A673 (cell line): ENCODE measurements at regions not wholly inside any gene's neighbourhood (a gene's known extent, or its start where the extent isn't known, plus 50 kb on each side); places are given as distances from the start of the nearest gene placed in this dataset.

Experiments used
- BruUV-seq: library from RNA; stranded (reverse); fragments of 400-500 nt; replicated peaks from 2 replicates; lab custom pipeline; 2021; lab: Mats Ljungman, UMichigan
- CTCF ChIA-PET: fragments of 300-600 bp; sonication (Branson Sonifier 250); formaldehyde crosslinking; loops from one replicate; lab custom pipeline; 2022; ENCODE audit warnings: antibody characterized with exemption; lab: Charles Lee
- POLR2A ChIA-PET: fragments of 300-600 bp; sonication (Branson Sonifier 250); formaldehyde crosslinking; loops from one replicate; lab custom pipeline; 2022; ENCODE audit warnings: antibody characterized with exemption; ENCODE audit not compliant: low non-redundant PET; lab: Charles Lee
- DNase-seq: peaks from one replicate; pipeline ENCODE4 v3.0.0-alpha.2; 2015; ENCODE audit warnings: low spot score
- H3K27ac ChIP-seq: fragments of 200-600 bp; sonication (generic); 2 replicates; pipeline ENCODE4 v1.5.1; 2016; ENCODE audit warnings: mixed run types, low read depth, mild to moderate bottlenecking, mixed read lengths, antibody characterized with exemption, low read length; ENCODE audit not compliant: poor library complexity, severe bottlenecking
- H3K27me3 ChIP-seq: fragments of 200-600 bp; sonication (generic); replicated peaks from 2 replicates; pipeline ENCODE4 v1.6.1; 2017; ENCODE audit warnings: mixed run types, low read depth, mild to moderate bottlenecking, mixed read lengths, antibody characterized with exemption, low read length; ENCODE audit not compliant: insufficient read depth, poor library complexity
- H3K36me3 ChIP-seq: fragments of 200-600 bp; sonication (generic); 2 replicates; pipeline ENCODE4 v1.6.1; 2016; ENCODE audit warnings: mixed run types, mild to moderate bottlenecking, mixed read lengths, antibody characterized with exemption, low read length; ENCODE audit not compliant: insufficient read depth, poor library complexity, severe bottlenecking
- H3K4me1 ChIP-seq: fragments of 200-600 bp; sonication (generic); 2 replicates; pipeline ENCODE4 v1.6.1; 2017; ENCODE audit warnings: mixed run types, mild to moderate bottlenecking, mixed read lengths, antibody characterized with exemption, low read length; ENCODE audit not compliant: insufficient read depth, poor library complexity, severe bottlenecking
- H3K4me3 ChIP-seq: fragments of 200-600 bp; sonication (generic); 2 replicates; pipeline ENCODE4 v1.5.1; 2016; ENCODE audit warnings: low read depth, mixed run types, mild to moderate bottlenecking, mixed read lengths, low read length; ENCODE audit not compliant: poor library complexity, severe bottlenecking
- H3K9me3 ChIP-seq: fragments of 200-600 bp; sonication (generic); 2 replicates; pipeline ENCODE4 v1.6.1; 2016; ENCODE audit warnings: mixed run types, low read depth, mild to moderate bottlenecking, mixed read lengths, antibody characterized with exemption, low read length; ENCODE audit not compliant: poor library complexity, severe bottlenecking
- CTCF ChIP-seq: fragments of 300-800, 200-600 bp; sonication (generic); conservative IDR thresholded peaks from 2 replicates; pipeline ENCODE4 v1.5.1; 2017; ENCODE audit warnings: low read depth, mild to moderate bottlenecking, antibody characterized with exemption, low read length, moderate library complexity, mixed read lengths
- EZH2 ChIP-seq: fragments of 200-600 bp; sonication (generic); IDR thresholded peaks from 2 replicates; pipeline ENCODE4 v1.6.1; 2017; ENCODE audit warnings: borderline replicate concordance, low read depth, mild to moderate bottlenecking, mixed read lengths, antibody characterized with exemption, low read length; ENCODE audit not compliant: poor library complexity, severe bottlenecking
- intact Hi-C: fragments of 100-400 bp; cut with micrococcal nuclease; formaldehyde crosslinking; loops from one replicate; pipeline ENCODE4 v1.10.0; 2022; ENCODE audit not compliant: unreplicated experiment

- Histone ChIP-seq H3K36me3 (no peaks in the 10 kb centered on the region), H3K27me3 (no peaks in the 10 kb centered on the region), H3K4me3 (no peak overlapping the region), H3K4me1 (no peaks in the 10 kb centered on the region), H3K27ac (no peak overlapping the region), H3K9me3 (no peaks in the 10 kb centered on the region)
- no TSS peak for BruUV-seq
- no peak for DNase-seq
- ChIA-PET POLR2A (no interaction called here), CTCF (no interaction called here)
- intact Hi-C loops, result no loop called here
- no peak for TF ChIP-seq EZH2
- no peak for TF ChIP-seq CTCF
These were observed 84.6 kb upstream of the SGK1 start for GRCh38 chr6:134402372-134402984.

DNA sequence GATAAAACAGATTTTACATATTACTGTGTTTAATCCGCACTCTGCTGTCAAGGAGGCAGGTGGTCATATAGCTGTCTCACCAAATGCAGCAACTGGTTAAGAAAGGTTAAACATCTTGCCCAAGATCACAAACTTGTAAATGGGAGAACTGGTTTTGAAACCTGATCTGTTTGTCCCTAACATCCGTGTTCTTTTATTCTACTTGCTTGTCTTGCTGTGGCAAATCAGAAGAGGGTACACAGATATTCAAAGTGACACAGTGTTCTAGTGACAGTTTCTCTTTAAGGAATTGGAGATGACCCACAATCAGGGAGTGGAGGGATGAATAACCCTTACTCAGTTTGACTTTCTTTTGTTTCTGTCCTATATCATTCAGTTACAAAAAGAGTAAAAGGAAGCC lies 83.0 kb upstream of the SGK1 start:
- H3K27ac ChIP-seq, result no peak overlapping the region
- no peaks in the 10 kb centered on the region for H3K36me3 ChIP-seq
- intact Hi-C loops, result no loop called here
- BruUV-seq, result no TSS peak
- no peak for TF ChIP-seq CTCF
- TF ChIP-seq EZH2, result no peak
- ChIA-PET POLR2A (no interaction called here), CTCF (no interaction called here)
- DNase-seq, result no peak
- H3K4me3 ChIP-seq, result no peak overlapping the region
- no peaks in the 10 kb centered on the region for H3K4me1 ChIP-seq
- H3K9me3 ChIP-seq, result no peaks in the 10 kb centered on the region
- H3K27me3 ChIP-seq, result no peaks in the 10 kb centered on the region

- Histone ChIP-seq H3K4me1 (no peaks in the 10 kb centered on the region), H3K9me3 (no peaks in the 10 kb centered on the region), H3K27ac (no peak overlapping the region), H3K4me3 (no peak overlapping the region), H3K36me3 (no peaks in the 10 kb centered on the region), H3K27me3 (no peaks in the 10 kb centered on the region)
- DNase-seq, result no peak
- CTCF ChIA-PET, result no interaction called here
- BruUV-seq, result no TSS peak
- POLR2A ChIA-PET, result no interaction called here
- no peak for TF ChIP-seq CTCF
- no peak for TF ChIP-seq EZH2
- intact Hi-C loops, result no loop called here
These were observed 80.5 kb upstream of the SGK1 start for GRCh38 chr6:134398453-134398852.
